Kidney glomerular epithelial cell (primary cell): ENCODE measurements at regions not wholly inside any gene's neighbourhood (a gene's known extent, or its start where the extent isn't known, plus 50 kb on each side); places are given as distances from the start of the nearest gene placed in this dataset.

Source experiments
- DNase-seq: peaks from one replicate; lab custom pipeline; 2025; lab: John Stamatoyannopoulos, UW

DNA sequence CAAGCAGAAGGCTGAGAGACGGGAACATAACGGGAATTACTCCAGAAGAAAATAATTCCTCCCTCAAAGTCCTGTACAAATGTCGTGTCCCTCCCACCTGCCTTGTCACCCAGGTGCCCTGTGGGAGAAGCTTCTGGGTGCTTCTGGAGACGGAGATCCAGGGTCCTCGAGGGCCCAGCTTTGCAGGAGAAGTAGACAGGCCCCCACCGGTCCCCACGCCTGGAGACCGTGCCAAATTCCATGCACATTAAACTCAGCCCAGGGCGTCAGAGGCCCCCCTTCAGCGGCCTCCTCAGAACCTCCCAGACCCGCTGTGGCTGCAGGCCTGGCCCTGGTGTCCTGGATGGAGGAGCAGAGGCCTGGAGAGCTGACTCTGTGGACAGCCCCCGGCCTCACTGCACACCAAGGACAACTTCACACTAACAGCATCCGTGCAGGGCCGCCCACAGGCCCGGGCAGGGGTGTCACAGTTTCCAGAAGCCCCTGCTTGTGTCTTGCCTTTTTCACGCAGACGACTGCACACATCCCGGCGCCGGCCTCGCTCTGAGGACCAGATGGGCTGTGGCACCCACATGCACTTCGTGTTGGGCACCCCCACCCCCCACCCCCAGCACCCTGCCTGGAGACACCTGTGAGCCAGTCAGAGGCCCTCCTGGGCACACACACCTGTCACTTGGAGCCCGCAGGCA is 734.3 kb downstream of the BRD1 start:
- DNase-seq, result no peak

DNA sequence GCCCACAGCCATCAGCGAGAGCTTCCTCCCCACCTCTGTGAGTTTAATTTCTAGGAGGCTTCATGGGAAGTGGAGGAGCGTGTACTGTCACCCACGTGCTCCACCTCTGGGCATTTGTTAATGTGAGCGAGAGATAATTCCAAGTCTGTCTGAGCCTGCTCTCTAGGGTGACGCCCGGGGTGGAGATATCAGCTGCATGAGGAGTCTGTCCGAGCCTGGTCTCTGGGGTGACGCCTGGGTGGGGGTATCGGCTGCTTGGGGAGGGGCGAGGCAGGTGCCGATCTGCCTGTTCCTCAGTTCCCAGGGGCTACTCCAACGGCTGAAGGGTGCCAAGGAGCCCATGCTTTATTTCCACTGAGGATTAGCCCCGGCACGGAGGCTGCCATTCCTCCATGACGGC is 735.0 kb downstream of the BRD1 start:
- no peak for DNase-seq

- no peak for DNase-seq
These were observed 735.6 kb downstream of the BRD1 start for GRCh38 chr22:49091917-49092545.

DNA sequence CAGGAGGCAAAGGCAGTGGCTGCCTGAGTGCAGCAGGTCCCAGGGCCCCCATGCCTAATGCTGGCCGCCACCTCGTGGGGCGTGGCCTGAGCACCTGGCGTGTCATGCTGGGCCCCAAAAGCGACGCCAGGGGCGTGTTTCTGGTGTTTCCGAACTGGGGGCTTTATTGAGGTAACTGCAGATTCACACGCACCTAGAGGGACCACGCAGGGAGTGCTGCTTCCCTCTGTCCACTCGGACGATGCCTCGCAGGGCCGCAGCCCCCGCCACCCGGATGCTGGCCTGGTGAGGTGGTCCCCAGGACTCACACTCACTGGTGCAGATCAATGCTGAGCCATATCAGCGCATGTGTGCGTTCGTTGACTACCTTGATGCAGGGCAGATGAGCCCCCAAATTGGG is 736.2 kb downstream of the BRD1 start:
- DNase-seq, result no peak

DNA sequence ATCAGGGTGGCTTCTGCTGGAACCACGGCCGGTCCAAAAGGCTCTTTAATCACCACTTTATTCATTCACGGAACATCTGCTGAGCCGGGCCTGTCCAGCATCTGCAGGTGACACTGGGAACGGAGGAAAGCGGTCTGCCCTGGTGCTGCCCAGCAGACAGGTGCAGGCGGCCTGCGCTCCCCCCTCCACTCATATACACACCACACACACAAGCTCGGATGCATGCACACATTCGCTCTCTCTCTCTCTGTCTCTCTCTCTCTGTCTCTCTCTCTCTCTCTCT is 736.9 kb downstream of the BRD1 start:
- no peak for DNase-seq

- no peak for DNase-seq
These were observed 737.4 kb downstream of the BRD1 start for GRCh38 chr22:49090061-49090852.

DNA sequence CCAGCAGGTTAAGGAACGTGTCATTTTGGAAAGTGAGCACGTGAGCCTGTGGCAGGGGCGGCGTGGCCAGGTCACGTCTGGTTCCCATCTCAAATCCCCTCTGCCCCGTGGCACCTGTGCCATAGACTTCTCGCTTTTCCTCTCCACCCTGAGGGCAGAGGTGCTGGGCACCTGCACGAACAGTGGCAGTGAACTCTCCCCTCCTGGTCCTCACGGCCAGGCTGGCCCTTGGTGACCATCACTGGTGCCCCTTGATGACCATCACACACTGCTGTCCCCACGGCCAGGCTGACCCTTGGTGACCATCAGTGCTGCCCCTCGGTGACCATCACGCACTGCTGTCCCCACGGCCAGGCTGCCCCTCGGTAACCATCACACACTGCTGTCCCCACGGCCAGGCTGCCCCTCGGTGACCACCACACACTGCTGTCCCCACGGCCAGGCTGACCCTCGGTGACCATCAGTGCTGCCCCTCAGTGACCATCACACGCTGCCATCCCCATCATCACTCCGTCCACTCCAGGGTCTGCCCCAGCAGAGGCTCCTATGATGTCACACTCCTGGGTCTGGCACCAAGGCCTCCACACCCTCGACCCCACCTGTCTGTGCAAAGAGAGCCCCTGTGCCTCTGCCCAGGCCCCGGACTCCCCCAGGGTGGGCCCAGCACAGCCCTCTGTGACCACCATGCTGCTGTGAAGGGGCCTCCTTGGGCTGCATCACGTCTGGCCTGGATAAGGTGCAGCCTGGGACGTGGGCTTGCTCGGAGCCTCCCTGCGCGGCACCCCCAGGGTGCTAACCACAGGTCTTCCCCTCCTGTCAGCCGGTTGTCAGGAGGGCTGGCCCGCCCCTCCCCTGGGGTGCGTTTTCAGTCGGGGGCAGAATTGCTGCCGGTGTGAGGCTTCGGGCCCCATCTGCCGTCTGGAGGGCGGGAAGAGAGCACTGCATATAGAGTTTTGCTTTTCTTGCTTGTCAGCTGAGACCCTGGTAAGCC is 738.6 kb downstream of the BRD1 start:
- DNase-seq, result no peak

- DNase-seq, result no peak
These were observed 739.7 kb downstream of the BRD1 start for GRCh38 chr22:49087716-49088601.

DNA sequence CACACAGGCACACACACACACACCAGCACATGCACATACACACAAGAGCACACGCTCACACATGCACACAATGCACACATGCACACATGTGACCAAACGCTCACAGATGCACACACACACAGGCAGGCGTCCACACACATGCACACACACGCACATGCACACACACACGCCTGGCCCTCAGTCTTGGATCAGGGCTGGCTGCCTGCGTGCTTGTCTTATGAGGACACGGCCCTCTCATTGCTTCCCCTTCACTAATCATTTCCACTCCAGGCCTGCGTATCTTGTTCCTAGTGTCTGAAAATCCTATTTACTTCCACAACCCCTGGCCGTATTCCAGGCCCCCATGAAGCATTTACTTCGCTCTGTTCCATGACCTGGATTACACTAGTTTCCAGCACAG is 740.5 kb downstream of the BRD1 start:
- no peak for DNase-seq

- no peak for DNase-seq
These were observed 741.0 kb downstream of the BRD1 start for GRCh38 chr22:49086606-49087157.

DNA sequence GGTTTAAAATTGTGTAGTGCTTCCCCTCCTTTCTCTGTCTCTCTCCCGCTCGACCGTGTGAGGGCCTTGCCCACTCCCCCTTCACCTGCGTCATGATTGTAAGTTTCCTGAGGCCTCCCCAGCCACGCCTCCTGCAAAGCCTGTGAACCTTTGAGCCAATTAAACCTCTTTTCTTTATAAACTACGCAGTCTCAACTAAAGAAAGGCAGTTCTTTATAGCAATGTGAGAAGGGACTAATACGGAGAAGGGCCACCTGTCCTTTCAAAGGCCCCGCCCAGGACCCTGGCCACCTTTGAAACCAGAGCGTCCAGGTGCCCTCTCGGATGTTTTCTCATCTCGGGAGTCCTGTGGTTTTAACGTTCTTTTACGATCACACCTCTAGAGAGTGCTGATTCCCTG is 741.5 kb downstream of the BRD1 start:
- no peak for DNase-seq

- DNase-seq, result no peak
These were observed 743.5 kb downstream of the BRD1 start for GRCh38 chr22:49084206-49084605.

- no peak for DNase-seq
These were observed 744.1 kb downstream of the BRD1 start for GRCh38 chr22:49083607-49084006.

GRCh38 chr22:49082451-49082850 is 745.2 kb downstream of the BRD1 start:
- no peak for DNase-seq

DNA sequence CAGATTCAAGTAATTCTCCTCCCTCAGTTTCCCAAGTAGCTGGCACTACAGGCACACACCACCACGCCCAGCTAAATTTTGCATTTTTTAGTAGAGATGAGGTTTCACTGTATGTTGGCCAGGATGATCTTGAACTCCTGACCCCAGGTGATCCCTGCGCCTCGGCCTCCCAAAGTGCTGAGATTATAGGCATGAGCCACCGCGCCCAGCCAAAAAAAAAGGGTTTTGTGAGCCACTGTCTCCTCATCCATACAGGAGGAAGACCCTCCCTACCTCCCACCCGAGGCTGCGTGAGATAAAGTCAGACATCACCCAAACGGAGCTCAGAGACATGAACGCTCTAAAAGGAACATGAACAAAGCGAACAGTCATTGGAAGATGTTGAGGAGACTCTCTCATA is 745.7 kb downstream of the BRD1 start:
- no peak for DNase-seq

DNA sequence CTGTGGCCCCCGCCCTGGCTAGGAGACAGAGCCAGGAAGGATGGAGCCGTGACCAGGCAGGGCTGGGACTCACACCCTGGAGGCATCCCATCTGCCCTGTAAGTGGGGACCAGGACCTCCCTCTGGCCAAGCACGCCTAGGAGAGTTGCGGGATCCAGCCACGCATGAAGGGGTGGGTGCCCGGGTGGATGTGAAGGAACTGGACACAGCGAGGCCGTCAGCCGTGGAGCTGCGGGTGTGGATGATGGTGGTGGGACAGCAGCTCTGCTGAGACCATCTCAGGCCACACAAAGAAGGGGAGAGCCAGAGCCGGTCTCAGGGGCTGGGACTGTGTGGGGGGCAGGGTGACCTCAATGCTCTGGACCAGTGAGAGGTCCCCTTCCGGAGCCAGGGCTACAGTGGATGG is 746.4 kb downstream of the BRD1 start:
- DNase-seq, result no peak

DNA sequence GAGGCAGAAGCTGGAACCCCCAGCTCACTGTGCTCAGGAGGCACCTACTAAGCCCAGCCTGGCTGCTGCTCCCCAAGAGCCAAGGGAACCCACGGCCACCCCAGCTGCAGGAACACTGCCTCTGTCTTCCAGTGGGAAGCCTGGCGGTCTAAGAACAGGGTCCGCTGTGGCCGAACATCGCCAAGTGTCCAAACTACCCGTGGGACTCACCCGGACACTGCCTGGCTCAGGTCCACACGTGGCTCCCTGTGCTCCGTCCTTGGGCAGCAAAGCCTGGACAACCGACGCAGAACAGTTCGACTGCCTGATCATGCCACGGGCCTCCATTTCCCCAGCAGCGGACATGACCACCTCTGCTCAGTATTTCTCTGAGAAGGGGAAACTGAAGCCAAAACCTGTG is 747.0 kb downstream of the BRD1 start:
- DNase-seq, result no peak

DNA sequence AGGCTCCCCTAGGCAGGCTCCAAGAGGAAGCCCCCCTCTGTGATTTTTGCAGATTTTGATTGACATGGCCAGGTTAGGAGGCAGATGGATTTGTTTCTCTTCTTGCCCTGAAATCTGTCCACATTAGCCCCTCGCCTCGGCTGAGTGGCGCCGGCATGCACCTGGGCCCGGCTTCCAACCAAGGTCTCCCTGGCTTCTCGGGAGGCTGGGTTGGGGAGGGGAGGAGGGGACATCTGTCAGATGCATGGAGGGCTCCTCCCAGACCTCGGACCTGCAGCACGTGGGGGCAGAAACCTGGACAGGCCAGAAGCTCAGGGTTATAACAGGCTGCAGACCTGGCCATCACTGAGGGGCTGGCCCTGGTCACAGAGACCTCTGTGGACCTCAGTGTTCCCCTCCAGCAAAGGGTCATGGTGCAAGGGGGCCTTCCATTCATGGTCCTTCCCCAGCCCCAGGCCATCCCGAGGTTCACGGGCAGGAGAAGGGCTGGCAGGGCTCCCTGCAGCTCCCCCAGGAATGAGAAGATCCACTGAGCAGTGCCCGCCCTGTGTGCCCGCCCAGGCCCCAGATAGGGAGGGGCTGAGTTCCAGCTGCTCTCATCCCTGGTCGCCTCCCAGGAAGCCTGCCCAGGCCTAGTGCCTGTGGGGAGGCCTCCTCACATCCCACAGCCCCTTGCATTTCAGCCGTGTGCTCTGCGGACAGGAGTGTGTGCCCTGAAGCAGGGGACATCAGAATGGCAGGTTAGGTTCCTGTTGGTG is 747.8 kb downstream of the BRD1 start:
- no peak for DNase-seq

GRCh38 chr22:49079027-49079725 is 748.5 kb downstream of the BRD1 start:
- DNase-seq, result no peak
